ENCODE measurements at regions not wholly inside any gene's neighbourhood (a gene's known extent, or its start where the extent isn't known, plus 50 kb on each side); places are given as distances from the start of the nearest gene placed in this dataset.

DNA sequence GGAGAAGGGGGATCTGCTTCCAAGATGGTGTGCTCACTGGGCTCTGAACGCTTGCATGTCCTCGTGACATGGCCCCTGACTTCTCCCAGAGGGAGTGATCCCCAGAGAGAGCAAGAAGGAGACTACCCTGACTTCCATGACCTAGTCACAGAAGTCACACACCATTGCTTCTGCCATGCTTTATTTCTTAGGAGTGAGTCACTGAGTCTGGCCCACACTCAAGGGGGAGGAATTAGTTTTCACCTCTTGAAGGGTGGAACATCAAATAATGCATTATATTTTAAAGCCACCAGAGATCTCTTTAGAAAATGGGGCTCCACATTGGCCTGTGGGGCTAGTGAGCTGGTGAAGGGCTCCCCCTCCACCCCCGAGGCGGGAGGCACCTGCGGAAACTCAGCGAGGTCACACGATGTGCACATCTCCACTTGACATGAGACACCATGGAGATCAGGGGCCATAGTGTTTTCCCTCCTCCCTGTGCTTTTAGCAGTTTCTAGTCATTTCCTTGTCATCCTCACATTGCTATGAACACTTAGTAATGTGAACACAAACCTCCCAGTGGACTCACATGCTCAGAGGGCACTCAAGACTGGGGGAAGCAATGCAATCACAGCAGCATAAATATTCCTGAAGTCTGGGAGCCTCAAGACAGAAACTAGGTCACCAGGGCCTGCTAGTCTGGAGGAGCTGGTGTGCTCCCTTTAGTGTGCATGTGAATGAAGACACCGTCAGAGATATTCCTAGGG lies 87.4 kb upstream of the FZD10 start:
- DNase-seq, result no peak

DNA sequence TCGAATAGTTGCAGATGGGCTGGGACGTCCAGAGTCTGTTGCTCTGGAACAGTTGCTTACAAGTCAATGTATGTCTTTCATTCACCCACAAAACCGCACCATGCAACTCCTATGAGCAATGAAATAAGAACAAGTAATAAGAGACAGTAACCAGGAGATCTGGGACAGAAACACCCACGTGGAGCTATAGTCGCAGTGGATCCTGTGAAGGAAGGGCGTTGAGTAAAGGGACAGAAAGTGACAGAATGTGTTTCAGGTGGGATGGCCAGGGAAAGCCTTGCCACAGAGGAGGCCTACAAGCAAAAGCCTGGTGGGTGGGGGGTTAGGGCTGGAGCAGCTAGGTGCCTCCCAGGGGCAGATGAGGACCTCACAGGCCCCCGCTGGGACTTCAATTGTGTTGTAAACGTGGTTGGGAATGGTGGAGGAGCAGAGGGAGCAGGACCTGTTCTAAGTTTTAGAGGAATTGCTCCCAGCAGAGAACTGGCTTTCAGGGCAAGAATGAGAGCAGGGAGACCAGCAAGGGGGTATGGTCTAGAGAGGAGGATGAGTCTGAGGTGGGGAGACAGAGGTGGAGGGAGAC lies 86.7 kb upstream of the FZD10 start:
- DNase-seq, result no peak

DNA sequence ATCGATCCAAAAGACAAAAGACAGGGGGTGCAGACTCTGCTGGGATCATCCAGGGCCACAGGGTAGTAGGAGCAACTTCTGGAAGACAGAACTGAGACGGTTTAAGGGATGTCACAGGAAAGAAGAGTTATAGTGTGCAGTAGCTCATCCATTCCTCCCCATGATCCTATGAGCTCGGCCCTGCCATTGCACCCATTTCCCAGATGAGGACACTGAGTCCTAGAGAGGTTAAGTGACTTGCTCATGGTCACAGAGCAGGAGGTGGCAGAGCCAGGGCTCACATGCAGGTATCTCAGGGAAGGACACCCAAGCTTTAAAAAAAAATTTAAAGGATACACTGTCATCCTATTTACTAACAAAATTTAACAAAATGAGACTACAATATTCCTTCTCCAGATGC lies 86.1 kb upstream of the FZD10 start:
- DNase-seq, result no peak

DNA sequence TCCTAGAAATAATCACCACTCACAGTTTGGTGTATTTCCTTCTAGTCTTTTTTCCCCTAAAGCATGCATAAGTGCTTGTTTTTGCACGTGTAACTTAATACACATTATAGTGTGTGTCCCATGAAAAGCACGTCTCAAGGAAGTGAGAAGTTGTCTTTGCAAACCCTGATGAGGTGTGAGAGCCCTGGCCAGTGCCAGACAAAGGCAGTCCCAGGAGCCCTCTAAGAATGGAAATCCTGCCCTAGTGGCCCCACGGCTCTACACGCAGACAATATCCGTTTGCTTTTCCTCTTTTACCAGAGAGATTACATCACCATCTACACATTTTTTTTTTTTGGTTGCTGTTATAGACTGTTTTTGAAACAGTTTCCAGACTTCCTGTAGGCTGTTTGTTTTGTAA lies 85.5 kb upstream of the FZD10 start:
- no peak for DNase-seq

DNA sequence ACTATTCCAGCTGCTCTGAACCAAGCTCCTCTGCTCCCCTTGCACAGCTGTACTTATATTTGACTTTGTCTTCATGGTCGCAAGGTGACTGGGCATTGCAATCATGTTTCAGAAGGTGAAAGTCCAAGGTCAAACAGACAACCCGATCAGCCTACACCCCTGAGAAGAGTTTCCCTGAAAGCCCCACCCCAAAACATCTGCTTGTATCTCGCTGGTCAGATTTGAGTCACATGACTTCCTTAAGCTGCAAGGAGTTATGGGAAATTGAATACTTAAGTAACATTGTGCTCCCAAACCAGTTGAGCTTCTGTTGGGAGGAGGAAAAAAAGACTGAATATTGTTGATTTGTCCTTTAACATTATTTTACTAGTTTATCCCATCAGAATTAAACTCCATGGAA lies 83.4 kb upstream of the FZD10 start:
- DNase-seq, result no peak

DNA sequence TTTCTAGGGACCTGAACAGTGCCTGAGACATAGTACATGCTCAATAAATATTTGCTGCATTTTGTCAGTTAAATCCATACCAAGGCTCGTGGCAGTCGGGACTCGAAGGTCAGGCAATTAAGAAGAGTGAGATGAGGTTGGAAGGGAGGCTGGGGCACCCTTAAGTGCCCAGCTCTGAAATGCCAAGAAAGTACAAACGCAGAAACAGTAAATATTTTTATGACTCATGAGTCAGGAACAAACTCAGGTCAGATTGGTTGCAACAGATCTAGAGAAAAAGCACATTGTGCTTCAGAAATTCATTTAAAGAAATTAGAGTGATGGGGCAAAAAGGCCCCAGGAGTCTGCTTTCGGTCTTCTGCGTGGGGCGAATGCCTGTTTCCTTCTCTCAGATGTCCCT lies 83.0 kb upstream of the FZD10 start:
- no peak for DNase-seq

DNA sequence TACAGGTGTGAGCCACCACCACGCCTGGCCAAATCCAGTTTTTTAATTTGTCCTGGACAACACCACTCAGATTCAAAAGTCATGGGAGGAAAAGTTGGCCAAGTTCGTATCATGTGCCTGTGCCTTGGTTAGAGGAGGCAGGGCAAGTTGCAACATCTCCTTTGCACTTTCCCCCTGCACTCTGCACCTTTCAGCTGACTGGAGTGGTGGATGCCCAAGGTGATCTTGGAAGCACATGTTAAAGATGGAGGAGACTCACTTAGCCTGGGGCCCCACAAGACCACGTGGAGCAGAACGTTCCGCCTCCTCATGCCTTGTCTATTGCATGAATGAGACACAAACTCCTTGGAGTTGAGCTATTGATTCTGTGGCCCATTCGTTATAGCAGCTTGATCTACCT lies 82.1 kb upstream of the FZD10 start:
- no peak for DNase-seq

DNA sequence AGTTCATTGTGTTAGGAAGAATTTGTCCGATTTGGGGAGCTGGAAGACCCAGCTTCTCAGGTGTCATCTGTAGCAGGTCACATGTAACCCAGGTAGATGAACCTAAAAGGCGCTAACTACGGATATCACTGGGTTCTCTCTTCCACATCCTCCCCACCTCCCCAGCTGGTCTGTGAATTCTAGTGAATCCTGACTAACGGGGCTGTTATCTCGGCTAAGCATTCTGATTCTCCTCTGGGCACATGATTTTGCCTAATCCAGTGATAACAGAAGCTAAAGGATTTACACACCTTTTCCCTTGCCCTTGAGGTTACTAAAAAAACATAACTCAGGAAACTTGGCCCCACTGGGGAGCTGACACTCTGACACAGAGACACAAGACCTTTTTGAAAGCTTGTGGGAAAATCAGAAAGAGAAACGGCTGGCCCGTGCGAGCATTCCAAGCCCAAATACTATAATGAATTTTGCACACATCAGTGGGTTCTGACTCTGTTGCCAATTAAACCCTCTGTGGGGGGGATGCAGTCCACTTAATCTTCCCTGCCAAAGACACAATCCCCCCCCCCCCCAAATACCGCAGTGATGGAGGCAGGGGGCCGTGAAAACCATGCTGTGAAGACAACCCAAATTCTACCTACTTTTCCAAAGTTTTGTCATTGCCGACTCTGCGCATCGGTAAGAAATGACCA lies 81.0 kb upstream of the FZD10 start:
- no peak for DNase-seq

DNA sequence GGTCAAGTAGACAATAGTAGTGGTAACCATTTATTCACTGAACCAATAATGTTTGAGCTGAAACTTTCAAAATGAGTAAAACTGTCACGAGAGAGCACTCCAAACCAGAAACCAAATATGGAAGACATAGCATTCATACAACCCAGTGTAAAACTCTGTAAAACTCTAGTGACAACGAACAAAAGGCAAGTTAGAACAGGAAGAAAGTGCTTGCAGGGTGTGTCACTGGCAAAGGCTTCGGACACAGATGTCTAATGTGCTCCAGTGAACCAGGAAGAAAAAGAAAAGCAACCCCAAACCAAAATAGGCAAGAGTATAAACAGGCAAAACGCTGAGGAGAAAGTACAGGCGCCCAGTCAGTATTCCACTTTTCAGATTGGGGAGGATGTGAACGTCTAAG lies 79.3 kb upstream of the FZD10 start:
- DNase-seq, result no peak

DNA sequence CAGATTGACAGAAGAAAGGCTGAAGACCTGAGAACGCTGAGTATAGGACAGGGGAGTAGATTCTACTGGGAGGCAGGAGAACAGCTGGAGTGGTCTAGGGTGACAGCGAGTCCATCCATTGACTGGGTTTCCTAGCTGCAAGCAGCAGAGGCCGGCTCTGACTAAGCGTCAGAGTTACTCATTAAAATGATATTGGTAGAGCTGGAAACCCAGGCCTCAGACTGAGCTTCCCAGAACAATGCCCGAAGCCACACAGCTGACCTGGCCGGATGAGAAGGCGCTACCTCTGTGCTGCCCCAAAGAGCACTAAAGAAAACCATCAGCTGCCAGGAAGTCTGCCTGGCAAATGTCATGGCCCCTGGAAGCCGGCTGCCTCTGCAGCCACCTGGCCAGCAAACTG lies 78.5 kb upstream of the FZD10 start:
- DNase-seq, result no peak

DNA sequence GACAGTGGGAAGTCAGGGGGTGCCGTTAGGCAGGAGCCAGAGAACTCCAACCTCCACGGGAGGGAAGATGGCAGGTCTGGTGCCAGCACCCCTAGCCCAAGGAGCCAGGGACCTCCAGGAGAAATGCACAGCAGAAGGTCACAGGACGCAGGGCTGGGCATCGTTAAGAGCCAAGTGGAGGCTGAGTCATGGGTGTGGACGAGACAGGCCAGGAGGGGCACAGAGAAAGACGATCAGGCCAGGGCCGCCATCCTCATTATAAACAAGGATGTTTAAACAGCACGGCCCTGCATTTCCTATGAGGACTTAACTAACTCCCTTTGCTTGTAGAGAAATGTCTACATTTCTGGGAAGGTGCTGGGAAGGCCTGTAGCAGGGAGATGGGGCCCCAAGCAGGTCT lies 77.9 kb upstream of the FZD10 start:
- DNase-seq, result no peak

DNA sequence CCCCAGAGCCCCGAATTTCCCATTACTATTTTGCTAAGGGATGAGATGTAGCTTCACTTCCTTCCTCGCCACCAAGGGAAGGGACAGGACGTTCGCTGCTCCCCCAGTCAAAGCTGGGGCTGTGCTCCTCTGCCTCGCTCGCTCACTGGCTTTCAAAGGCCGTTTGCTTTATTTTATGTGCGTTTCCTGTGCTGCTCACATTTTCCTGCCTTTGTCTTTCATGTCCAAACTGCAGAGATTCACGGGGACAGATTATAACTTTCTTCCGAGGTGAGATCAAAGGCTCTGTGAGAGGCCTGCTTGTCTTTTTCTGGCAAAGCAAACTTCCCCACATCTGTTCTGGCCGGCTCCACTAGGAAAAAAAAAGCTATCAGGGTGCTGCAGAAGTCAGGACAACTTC lies 76.0 kb upstream of the FZD10 start:
- no peak for DNase-seq

DNA sequence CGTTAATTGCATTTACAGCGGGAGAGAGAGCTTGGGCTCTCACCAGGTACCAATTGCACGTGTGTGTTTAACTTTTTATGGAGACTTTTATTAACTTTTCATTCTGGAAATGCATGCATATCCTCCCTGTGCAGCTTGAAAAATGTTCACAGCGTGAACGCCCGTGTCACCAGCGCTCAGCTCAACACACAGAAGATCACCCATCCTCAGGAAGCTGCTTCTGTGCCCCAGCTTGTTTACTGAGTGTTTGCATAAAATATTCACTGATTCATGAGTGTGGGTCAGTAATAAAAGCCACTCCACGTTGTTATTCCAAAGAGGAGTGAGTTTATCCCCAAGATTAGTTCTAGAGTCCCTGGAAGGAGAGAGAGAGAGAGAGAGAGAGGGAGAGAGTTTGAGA lies 75.5 kb upstream of the FZD10 start:
- DNase-seq, result no peak

DNA sequence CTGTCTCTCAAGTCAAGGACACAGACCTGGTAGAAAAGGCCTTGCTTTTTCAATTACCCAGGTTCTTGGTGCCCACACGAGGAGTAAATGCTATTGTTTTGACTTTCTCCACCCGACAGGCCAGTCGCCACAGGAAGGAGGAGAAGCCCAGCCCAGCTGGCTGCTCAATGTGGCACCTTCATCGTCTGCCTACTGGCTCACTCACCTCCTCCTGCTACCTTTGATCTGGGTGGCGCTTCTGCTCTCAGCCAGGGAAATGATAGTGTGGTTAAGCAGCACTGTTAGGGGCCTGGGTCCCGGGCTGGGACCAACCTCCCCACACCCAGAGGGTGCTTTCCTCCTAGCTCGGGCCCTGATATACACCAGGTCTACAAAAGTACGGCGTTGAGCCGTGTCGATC lies 75.0 kb upstream of the FZD10 start:
- no peak for DNase-seq

DNA sequence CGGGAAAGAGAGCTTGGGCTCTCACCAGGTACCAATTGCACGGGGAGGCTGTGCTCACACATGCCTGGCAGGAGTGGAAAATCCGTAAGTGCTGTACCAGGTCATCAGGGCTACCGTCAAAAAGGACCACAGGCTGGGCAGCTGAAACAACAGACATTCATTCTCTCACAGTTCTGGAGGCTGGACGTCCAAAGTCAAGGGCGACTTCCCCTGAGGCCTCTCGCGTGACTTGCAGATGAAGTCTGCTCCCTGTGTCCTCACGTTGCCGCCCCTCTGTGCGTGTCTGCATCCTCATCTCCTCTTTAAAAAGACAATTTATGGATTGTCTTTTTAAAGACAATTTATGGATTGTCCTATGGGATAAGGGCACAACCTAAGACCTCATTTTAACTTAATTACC lies 73.8 kb upstream of the FZD10 start:
- no peak for DNase-seq

DNA sequence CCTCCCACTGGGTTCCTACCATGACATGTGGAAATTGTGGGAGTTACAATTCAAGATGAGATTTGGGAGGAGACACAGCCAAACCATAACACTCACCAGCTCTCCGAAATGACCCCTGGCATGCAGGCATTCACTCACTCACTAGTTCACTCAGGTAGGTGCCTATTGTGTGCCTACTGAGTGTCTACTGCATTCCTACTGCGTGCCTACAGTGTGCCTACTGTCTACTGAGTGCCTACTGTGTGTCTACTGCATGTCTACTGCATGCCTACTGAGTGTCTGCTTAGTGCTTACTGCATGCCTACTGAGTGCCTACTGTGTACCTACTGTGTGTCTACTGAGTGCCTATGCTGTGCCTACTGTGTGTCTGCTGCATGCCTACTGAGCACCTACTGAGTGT lies 71.7 kb upstream of the FZD10 start:
- no peak for DNase-seq

DNA sequence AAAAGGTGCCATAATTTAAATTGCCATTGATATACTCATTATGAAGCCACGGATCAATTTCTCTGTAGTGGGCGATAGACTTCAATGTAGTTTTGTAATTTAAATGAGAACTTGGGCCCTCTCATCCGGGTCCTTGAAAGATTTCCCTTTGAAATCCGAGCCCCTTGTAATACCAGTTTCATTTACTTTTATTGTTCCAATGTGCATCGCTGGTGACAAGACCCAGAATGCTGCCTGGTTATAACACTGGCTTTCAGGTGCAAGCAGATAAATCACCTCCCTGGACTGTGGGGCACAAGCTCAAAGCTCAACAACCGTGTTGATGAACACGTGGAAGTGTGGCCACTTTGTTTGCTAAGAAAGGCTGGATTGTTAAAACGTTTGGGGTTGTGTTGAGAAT lies 68.9 kb upstream of the FZD10 start:
- DNase-seq, result no peak

DNA sequence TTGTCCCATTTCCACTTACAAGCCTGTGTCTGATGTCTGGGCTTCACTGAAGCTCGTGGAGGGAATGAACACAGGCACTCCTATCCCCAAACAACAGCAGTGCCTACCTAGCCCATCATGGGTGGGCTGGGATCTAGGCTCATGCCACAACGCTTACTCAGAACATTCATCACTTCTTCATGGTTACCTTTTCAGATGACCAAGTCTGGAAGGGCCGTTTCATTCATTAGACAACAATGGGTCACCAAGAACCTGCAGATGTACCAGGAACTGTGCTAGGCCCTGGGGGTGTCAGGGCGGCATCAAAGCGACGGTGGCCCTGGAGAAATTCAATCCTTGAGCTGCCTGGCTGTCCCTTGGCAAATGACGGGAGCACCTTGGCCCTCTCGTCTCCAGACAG lies 64.9 kb upstream of the FZD10 start:
- DNase-seq, result no peak

DNA sequence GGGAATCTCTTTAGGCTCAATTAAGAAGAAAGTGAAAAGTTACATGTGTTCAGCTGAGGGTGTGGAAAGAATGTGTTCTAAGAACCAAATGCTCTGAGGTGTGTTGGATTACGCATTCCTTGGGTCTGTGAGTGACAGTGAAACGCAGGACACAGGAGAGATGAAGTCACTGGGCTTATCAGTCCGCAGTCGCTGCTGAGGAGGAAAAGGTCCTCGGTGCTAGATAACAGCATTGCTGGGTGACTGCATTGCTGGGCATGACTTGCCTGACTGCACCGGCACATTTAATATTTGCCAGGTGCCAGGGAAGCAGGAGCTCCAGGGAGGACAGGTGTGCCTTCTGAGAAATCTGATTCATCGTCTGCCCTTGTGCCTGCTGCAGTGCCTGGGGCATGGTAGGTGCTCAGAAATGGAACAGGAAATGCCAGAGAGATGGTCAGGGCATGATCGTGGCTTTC lies 64.4 kb upstream of the FZD10 start:
- no peak for DNase-seq

DNA sequence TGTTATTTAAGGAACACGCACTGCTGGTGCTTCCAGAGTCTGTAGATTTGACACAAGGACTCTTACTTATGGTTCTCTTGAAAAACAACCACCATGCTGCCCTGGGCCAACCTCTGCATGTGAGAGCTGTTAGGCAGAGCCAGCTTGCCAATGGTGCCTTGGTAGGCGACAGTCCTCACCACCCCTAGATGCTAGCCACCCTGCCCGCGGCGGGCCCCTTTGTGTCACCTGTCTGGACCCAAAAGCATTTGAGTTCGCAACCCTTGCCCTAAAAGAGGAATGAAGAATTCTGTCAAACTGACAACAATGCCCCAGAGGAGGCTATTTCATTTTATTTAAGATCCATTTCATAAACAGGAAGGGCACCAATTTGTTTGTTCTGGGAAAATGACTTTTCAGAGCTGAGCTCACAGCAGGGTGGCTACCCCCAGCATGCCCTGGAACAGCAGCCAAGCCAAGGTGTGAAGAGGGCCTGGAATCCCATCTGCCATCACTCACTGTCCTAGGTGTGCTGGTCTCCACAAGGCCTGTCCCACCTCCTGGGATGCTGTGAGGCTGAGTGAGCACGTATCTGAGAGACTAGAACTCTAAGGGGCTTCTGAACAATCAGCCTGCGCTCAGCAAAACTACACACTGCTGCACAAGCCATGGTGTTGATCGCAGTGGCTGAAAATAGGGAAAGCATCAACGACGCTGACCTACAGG lies 63.8 kb upstream of the FZD10 start:
- no peak for DNase-seq

DNA sequence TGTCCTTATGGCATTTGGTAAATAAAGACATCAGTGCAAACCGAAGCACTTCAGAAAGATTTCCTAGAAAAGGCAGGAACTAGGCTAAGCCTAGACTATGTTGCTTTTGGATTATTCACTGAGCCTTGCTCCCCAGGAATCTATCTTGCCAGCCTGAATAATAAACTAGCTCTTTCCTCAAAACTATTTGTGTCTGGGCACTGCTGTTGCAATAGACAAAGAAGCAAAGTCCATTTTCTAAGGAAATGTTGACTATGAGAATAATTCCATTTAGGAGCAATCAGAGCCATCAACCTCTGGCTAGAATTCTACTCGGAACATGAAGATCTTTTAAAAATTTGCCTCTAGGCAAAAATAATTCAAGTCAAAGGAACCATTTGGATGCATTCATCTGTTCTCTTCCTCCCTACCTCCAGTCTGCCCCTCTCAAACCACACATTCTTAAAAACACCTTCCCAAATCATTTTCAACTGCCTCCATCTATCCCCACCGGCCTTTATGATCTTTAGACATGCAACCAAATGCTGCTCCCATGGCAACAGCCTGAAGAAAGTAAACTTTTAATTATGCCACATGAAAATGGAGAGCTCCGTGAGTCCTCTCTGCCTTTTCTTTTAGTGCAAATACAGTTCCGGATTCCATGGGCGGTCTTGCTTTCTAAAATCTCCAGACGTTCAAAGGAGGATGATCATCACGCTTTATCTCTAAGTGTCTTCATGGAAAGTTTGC lies 61.5 kb upstream of the FZD10 start:
- no peak for DNase-seq

DNA sequence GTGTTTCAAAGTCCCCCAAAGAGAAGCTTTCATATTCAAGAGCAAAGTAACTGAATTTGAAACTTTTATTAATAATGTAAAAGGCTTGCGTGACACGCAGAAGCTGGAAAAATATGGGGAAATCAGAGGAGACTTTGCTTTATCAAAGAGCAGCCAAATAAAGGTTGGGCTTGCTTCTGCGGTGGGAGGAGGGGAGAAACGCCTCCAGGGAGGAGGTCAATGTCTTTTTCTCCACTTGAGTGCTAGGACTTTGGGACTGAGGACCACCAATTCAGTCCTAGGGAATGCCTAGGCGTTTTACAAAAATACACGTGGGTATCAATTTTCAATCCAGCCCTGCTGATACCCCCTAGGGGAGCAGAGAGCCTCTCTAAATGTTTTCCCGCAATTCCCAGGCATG lies 60.9 kb upstream of the FZD10 start:
- no peak for DNase-seq

DNA sequence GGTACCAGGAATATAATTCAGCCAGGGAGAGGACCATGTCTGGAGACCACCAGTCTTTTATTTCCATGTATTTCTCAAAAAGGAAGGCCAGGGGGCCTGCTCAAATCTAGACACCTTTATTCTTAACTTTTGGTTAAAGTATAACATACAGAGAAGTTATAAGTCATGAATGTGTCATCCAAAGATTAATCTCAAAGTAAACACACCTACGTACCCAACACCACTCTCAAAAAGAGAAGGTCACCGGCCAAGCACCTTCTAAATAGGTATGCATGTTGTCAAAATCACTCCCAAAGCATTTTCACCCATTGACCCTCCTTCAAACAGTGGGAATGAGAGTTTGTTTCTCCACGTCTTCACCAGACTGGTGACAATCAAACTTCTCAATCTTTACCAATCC lies 60.0 kb upstream of the FZD10 start:
- DNase-seq, result no peak
